ENCODE measurements at regions not wholly inside any gene's neighbourhood (a gene's known extent, or its start where the extent isn't known, plus 50 kb on each side); places are given as distances from the start of the nearest gene placed in this dataset.

DNA sequence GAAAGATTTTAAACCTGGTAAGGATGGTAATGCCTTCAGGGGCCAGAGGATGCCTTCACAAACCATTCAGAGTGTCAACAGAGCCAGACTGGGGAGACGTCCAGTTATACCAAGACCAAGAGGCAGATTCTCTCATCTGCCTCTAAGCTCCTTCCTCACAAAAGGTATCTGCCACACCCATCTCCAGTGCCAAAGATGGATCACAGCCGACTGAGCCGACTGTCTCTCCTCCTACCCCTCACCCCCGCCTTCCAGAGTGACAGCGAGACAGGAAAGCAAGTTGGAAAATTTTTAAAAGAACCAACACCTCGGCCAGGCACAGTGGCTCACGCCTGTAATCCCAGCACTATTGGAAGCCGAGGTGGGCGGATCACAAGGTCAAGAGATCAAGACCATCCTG is 79.1 kb upstream of the AKIP1 start:
- Mint-ChIP-seq H3K27ac (no peak overlapping the region), H3K36me3 (no peaks in the 10 kb centered on the region), H3K4me3 (no peak overlapping the region), H3K4me1 (no peaks in the 10 kb centered on the region), H3K27me3 (ENCODE audit: low read depth in 3 of 3) (peaks cover 2 to 8% (median 5%) of the 10 kb centered on the region in 3 donors), H3K9me3 (no peaks in the 10 kb centered on the region)
- H3K9me3 ChIP-seq (replicated peaks in 1 of 2; ENCODE audit: control insufficient read depth in 1 of 2, insufficient read depth in 1 of 2, low read length in 2 of 2) = no peaks in the 10 kb centered on the region
- no peaks in the 10 kb centered on the region for H3K36me3 ChIP-seq (replicated peaks in 1 of 2; ENCODE audit: control insufficient read depth in 1 of 2, insufficient read depth in 2 of 2, low read length in 2 of 2)
- intact Hi-C loops (cut with micrococcal nuclease) = no loop called here
- H3K4me1 ChIP-seq (ENCODE audit: control insufficient read depth in 1 of 2, insufficient read depth in 2 of 2, low read length in 2 of 2) = peaks cover 21 to 23% of the 10 kb centered on the region in 2 donors
- no peak for DNase-seq
- H2AFZ ChIP-seq (ENCODE audit: insufficient read depth, low read depth, low read length, poor library complexity, severe bottlenecking) = no peak overlapping the region
- no peaks in the 10 kb centered on the region for H3K27me3 ChIP-seq (ENCODE audit: control insufficient read depth in 2 of 2, insufficient read depth in 2 of 2, low read length in 2 of 2)
- TF ChIP-seq, protein P1, sequence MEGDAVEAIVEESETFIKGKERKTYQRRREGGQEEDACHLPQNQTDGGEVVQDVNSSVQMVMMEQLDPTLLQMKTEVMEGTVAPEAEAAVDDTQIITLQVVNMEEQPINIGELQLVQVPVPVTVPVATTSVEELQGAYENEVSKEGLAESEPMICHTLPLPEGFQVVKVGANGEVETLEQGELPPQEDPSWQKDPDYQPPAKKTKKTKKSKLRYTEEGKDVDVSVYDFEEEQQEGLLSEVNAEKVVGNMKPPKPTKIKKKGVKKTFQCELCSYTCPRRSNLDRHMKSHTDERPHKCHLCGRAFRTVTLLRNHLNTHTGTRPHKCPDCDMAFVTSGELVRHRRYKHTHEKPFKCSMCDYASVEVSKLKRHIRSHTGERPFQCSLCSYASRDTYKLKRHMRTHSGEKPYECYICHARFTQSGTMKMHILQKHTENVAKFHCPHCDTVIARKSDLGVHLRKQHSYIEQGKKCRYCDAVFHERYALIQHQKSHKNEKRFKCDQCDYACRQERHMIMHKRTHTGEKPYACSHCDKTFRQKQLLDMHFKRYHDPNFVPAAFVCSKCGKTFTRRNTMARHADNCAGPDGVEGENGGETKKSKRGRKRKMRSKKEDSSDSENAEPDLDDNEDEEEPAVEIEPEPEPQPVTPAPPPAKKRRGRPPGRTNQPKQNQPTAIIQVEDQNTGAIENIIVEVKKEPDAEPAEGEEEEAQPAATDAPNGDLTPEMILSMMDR (IDR thresholded peaks at IDR 0.05) = no peak
- no peak overlapping the region for H3K27ac ChIP-seq (ENCODE audit: low read depth in 1 of 2, low read length in 2 of 2)
- H3K79me2 ChIP-seq (ENCODE audit: insufficient read depth, low read length) = no peaks in the 10 kb centered on the region
- no peak overlapping the region for H3K4me3 ChIP-seq (replicated peaks in 1 of 3; ENCODE audit: low read depth in 2 of 3, low read length in 3 of 3)
- no peak overlapping the region for H3K9ac ChIP-seq (ENCODE audit: insufficient read depth, low read length, poor library complexity, severe bottlenecking)
- WGBS (ENCODE audit: insufficient coverage) = 82% methylated on average over 8 of the region's 9 CpGs
- H3K4me2 ChIP-seq (replicated peaks; ENCODE audit: extremely low read depth, low read length, poor library complexity, severe bottlenecking) = no peak overlapping the region
- no peaks in the 10 kb centered on the region for H4K20me1 ChIP-seq (ENCODE audit: insufficient read depth, low read length)

DNA sequence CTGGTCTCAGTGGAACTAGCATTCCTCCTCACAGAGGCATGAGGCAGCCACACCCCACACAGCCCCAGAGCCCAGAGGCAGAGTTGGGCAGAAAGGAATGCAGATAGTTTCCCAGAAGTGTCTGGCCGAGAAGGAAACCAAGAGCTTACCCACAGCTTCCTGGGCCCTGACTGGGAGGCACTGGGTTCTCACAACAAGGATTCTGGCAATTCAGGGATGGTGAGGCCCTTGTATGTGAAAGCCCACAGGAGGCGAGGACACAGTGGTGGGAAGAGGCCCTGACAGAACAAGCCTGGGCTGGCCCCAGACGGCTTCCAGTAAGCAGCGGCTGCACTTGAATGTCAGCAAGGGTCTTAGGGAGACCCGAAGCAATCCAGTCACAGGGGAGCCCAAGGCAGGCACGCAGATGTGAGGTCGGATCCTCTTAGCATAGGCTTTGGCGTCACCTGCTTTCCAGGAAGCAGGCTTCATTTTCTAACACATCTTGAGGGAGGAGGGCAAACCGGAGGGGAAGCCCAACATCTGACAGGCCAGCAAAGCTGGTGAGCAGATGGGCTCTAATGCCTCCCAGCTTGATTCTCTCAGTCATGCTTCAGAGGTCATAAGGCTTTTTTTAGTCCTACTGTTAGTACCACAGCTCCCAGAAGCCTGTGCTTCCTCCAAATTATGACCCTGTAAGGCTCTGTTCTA is 78.3 kb upstream of the AKIP1 start:
- no peak for DNase-seq
- no peak overlapping the region for H3K9ac ChIP-seq (ENCODE audit: insufficient read depth, low read length, poor library complexity, severe bottlenecking)
- H3K36me3 Mint-ChIP-seq = no peaks in the 10 kb centered on the region
- H3K27ac ChIP-seq (ENCODE audit: low read depth in 1 of 2, low read length in 2 of 2) = no peak overlapping the region
- no peak overlapping the region for H3K4me2 ChIP-seq (replicated peaks; ENCODE audit: extremely low read depth, low read length, poor library complexity, severe bottlenecking)
- no peaks in the 10 kb centered on the region for H3K9me3 Mint-ChIP-seq
- H3K27me3 Mint-ChIP-seq (ENCODE audit: low read depth in 3 of 3) = peaks cover 2 to 8% (median 5%) of the 10 kb centered on the region in 3 donors
- H3K4me3 ChIP-seq (replicated peaks in 1 of 3; ENCODE audit: low read depth in 2 of 3, low read length in 3 of 3) = no peak overlapping the region
- H2AFZ ChIP-seq (ENCODE audit: insufficient read depth, low read depth, low read length, poor library complexity, severe bottlenecking) = no peak overlapping the region
- no peaks in the 10 kb centered on the region for H3K36me3 ChIP-seq (replicated peaks in 1 of 2; ENCODE audit: control insufficient read depth in 1 of 2, insufficient read depth in 2 of 2, low read length in 2 of 2)
- no peak overlapping the region for H3K4me3 Mint-ChIP-seq
- H3K79me2 ChIP-seq (ENCODE audit: insufficient read depth, low read length) = no peaks in the 10 kb centered on the region
- H3K4me1 Mint-ChIP-seq = peaks cover under 1% of the 10 kb centered on the region
- peaks cover 13 to 14% of the 10 kb centered on the region in 2 donors for H3K4me1 ChIP-seq (ENCODE audit: control insufficient read depth in 1 of 2, insufficient read depth in 2 of 2, low read length in 2 of 2)
- H3K27ac Mint-ChIP-seq = no peak overlapping the region
- TF ChIP-seq, protein P1 (IDR thresholded peaks at IDR 0.05) = no peak
- H4K20me1 ChIP-seq (ENCODE audit: insufficient read depth, low read length) = no peaks in the 10 kb centered on the region
- no peaks in the 10 kb centered on the region for H3K27me3 ChIP-seq (ENCODE audit: control insufficient read depth in 2 of 2, insufficient read depth in 2 of 2, low read length in 2 of 2)
- H3K9me3 ChIP-seq (replicated peaks in 1 of 2; ENCODE audit: control insufficient read depth in 1 of 2, insufficient read depth in 1 of 2, low read length in 2 of 2) = no peaks in the 10 kb centered on the region
- 82% methylated on average over 9 of the region's 9 CpGs for WGBS (ENCODE audit: insufficient coverage)
- intact Hi-C loops (cut with micrococcal nuclease) = no loop called here

Measured in CD14-positive monocyte (primary cell).